D721Med (cell line): ENCODE measurements at regions not wholly inside any gene's neighbourhood (a gene's known extent, or its start where the extent isn't known, plus 50 kb on each side); places are given as distances from the start of the nearest gene placed in this dataset.
"Not testable (repeated sequence)": the region's sequence is repeated elsewhere in the genome, so short reads cannot be mapped to it uniquely, and the experiment has no call there.

Source experiments
- DNase-seq: peaks from one replicate; pipeline ENCODE4 v3.0.0; 2011; ENCODE audit warnings: low spot score; ENCODE audit not compliant: insufficient read length
- FAIRE-seq: peaks from 2 replicates; lab custom pipeline; 2011; peaks lifted over from hg19 to GRCh38; lab: Jason Lieb, UNC
- CTCF ChIP-seq: IDR thresholded peaks from 2 replicates; pipeline ENCODE4 v1.5.1; 2012; ENCODE audit warnings: mild to moderate bottlenecking, control low read depth; ENCODE audit not compliant: insufficient read depth; ENCODE audit errors: missing control alignments

DNA sequence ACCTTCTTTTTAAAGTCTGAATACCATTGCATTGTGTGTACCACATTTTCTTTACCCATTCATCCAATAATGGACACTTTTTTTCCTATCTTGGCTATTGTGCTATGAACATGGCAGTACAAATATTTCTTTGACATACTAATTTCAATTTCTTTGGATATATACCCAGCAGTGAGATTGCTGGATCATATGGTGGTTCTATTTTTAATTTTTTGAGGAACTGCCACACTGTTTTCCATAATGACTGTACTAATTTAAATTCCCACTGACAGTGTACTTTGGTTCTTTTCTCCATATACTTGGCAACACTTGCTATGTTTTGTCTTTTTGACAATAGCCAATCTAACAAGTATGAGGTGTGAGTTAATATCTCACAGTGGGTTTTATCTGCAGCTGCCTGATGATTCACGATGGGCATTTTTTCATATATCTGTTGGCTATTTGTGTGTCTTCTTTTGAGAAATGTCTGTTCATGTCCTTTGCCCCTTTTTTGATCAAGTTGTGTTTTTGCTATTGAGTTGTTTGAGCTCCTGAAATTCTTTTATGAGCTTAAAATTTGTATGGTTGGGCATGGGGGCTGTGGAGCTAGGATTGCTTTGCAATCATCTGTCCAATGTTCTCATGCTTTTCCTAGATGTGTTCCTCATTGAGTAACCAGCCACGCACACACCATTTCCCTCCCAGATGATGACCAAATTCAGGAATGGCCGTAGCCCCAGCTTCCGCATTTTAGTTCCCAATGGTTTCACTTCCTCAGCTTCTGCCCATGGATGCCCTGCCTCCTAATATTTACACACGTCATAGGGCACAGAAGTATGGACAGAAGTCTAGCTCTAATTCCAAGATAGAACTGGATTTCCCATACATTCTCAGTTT is 380.0 kb upstream of the SGCG start:
- TF ChIP-seq CTCF, result no peak
- DNase-seq, result no peak
- FAIRE-seq, result no peak

- no peak for FAIRE-seq
- TF ChIP-seq CTCF, result peak; percentile 56
These were observed 379.3 kb upstream of the SGCG start for GRCh38 chr13:22801402-22802003.

GRCh38 chr13:22812793-22813192 is 368.0 kb upstream of the SGCG start:
- FAIRE-seq (no peak), DNase-seq (no peak)

More at GRCh38 chr13:22801402-22802003, 379.3 kb upstream of the SGCG start:
- DNase-seq, result no peak

GRCh38 chr13:22813531-22814377 is 367.0 kb upstream of the SGCG start:
- DNase-seq, FAIRE-seq: not testable (repeated sequence)

More at GRCh38 chr13:22812793-22813192, 368.0 kb upstream of the SGCG start:
- TF ChIP-seq CTCF, result no peak

DNA sequence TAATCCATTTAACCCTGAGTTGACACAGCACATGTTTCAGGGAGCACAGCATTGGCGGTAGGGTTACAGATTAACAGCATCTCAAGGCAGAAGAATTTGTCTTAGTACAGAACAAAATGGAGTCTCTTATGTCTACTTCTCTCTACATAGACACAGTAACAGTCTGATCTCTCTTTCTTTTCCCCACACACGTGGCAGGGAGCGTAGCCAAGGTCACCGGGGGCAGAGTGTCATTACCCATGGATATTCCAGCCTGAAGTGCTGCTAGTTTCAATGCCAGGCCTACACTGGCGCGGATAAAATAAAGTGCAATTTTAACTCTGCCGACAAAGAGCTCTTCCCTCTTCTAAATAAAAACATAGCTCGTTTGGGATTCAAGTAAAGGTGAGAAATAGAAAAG is 366.3 kb upstream of the SGCG start:
- not testable (repeated sequence) for FAIRE-seq, DNase-seq

- DNase-seq (no peak), FAIRE-seq (no peak)
- no peak for TF ChIP-seq CTCF
These were observed 359.2 kb upstream of the SGCG start for GRCh38 chr13:22821589-22821988.

GRCh38 chr13:22825186-22825585 is 355.6 kb upstream of the SGCG start:
- no peak for DNase-seq
- no peak for FAIRE-seq
- no peak for TF ChIP-seq CTCF
